ENCODE measurements at regions not wholly inside any gene's neighbourhood (a gene's known extent, or its start where the extent isn't known, plus 50 kb on each side); places are given as distances from the start of the nearest gene placed in this dataset.

DNA sequence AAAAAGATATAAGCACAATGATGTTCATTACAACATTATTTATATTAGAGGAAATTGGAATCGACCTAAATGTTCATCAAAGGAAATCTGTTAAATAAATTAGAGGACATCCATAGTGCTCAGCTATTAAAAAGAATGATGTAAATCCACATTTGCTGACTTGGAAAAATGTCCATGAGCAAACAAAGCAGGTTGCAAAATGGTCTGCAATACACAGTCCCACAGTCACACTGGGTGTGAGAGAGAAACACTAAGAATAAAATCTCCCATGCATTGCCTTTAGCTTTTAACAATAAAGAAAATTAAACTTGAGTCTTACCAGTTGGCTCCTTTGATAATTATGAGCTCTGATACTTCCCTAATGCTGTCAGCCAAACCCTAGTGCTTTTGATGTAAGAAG lies 811.1 kb upstream of the SALL3 start:
- no peak for TF ChIP-seq POLR2A (IDR thresholded peaks at IDR 0.05)
- TF ChIP-seq CTCF (IDR thresholded peaks at IDR 0.05), result no peak
- TF ChIP-seq POLR2AphosphoS5 (IDR thresholded peaks at IDR 0.05), result no peak
